ENCODE measurements at regions not wholly inside any gene's neighbourhood (a gene's known extent, or its start where the extent isn't known, plus 50 kb on each side); places are given as distances from the start of the nearest gene placed in this dataset.

DNA sequence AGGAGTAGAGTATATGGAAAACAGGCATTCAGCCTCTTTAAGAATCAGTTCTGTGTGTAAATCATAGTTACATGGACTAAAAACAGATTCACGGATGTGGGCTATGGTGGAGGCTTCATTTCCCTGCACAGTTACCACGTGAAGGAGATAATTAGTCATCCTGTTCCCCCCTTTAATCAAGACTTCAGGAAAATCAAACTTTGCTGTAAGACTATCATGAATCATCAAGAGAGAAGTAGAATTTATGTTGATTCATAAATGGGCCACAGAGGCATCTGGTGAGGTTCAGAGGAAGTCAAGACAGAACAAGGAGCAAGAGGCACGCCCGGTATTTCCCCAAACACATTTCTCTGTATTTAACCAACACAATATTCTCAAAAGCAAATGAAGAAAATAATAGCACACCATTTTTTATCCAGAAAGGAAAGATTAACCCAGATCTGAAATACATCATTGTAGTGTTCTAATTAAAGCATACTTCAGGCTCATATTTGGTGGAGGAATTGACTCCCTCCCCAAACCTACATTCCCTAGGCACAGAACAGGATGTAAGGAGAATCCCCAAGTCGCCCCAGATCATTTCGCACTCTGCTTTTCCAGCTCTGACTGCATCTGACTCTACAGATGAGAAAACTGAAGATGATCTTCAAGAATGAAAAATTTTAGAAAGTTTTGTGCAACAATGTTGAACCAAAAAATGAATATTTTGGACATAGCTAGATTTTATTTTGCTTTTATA, 175.8 kb upstream of the GAS1 start:
- DNase-seq: no peak

- DNase-seq: no peak
These were observed 176.5 kb upstream of the GAS1 start for GRCh38 chr9:87123830-87124229.

- DNase-seq: no peak
These were observed 178.5 kb upstream of the GAS1 start for GRCh38 chr9:87125819-87126218.

DNA sequence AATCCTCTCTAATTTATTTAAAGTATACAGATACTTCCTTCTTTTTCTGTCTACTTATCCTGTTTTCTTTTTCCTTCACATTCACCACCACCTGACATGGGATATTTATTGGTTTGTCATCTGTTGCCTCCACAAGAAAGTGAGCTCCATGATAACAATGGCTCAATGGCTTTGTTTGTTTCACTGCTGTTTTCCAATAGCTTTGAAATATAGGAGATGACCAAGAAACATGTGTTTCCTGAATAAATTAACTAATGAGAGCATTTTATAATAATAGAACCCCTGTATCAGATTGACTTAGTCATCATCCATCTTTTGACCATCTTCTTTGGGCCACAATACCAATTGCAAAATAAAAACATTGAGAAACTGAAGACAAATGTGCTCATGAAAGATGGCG, 180.2 kb upstream of the GAS1 start:
- DNase-seq: no peak

DNA sequence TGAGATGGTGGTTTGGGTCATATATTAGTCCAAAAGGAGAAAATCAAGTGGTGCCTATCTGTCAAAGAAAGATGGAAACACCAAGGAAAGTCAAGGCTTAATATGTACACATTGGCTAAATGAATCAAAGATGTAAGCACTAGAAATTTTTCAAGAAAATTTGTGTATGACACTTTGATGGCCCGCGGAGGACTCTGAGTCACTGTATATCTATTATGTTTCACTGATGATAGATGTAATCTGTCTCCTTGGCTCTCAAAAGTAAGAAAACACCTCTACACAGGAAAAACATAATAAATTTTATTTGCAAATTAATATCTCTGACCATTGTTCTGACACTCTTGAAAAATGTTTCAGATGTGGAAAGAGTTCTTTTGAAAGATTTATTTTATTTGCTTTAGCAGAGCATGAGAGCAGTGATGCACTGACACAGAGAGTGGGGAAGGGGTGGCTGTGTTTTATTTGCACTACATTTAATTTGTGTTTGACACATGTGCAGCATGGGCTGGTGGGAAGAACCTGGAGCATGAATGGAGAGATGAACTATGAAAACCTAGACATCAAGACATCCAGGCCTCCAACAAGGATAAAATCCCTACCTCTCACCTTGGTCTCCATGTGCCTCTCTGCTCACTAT, 180.8 kb upstream of the GAS1 start:
- no peak for DNase-seq

GRCh38 chr9:87128844-87129493, 181.7 kb upstream of the GAS1 start:
- DNase-seq: no peak

DNA sequence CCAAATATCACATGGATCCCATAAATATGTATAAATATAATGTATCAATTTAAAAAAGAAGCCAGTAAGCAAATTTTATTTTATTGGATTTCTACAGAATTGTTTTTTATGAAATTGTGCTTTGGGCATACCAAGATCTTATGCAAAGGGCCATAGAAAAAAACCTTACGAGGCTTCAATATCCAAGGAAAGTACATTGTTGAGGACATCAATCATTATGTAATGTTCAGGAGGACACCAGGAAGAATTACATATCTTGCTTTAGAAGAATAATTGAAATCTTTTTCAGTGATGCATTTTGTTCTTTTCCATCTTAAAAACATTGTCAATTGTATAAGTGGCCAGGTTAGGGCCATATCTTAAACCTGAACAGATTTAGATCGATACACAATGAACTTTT, 187.8 kb upstream of the GAS1 start:
- DNase-seq: no peak

DNA sequence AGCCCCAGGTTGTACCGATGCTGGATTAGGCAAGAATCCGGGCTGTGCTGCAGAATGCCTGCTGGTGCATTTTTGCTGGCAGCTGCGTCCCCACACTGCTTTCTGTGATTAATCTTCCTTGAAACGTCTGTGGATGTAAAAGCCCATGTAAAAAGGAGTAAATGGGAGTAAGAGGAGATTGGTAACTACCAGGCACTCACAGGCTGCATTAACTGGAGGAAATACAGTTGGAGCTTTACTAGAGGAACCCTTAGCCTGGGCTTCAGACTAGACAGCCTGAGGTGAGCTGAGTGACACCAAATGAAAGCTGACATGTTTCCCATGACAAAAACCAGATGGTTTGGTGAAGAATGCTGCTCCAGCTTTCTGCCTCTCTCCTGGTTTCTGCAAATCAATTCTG, 190.4 kb upstream of the GAS1 start:
- no peak for DNase-seq

DNA sequence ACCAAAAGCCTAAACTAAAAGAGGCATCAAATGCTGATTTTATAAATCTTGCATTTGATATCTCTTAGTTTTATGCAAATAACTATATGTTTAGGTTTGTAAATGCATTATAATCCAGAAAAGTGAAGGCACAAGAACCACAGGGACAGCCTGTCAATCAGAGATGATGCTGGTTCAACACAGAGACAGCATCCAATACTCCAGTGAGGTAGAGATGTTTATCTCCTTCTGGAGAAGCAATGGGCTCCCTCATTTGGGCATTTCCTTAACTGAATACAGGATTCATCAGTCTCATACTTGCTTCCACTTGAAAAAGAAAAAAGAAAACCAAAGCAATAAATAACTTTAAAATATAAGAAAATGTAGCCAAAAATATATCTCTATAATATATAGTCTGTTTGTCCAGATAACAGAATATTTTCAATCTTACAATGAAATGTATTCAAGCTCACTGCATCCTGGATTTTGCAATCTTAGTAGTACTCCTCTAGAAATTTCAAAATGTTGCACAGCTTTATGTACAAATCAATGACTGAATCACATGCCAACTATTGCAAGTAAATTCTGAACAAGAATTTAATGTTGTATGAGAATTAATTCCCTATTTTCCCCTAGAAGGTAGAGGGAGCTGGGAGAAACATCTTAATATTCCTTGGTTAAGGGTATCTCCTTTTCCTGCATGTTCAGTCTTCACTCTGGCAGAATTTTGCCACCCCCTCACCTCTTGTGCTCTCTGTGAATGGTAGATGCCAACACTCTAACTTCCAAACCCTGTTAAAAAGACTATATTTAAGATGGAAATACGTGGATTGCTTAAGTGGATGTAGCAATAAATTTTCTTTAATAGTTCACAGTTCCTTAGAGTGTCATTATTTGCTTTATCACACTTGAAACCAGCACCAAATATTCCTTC, 191.1 kb upstream of the GAS1 start:
- no peak for DNase-seq

- no peak for DNase-seq
These were observed 191.9 kb upstream of the GAS1 start for GRCh38 chr9:87139099-87139730.

- no peak for DNase-seq
These were observed 192.8 kb upstream of the GAS1 start for GRCh38 chr9:87140142-87140541.

GRCh38 chr9:87140605-87141109, 193.4 kb upstream of the GAS1 start:
- DNase-seq: no peak

DNA sequence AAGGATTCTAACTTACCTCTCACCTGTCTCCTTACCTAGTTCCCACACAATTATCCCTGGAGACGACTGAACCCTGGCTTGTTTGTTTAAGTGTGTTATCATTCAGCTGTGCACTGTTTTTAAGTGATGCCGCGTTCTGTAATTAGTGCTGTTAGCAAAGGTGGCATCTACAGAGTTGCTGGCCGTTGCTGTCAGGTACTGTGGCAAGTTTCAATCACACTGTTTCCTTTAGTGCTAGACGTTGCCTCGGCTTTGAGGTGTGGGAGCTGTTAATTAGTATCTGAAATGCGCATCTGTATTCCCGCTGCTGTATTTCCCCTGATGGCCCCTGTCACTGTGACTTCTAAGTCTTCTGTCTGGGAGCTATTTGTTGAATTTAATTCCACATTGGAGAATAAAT, 193.8 kb upstream of the GAS1 start:
- no peak for DNase-seq

DNA sequence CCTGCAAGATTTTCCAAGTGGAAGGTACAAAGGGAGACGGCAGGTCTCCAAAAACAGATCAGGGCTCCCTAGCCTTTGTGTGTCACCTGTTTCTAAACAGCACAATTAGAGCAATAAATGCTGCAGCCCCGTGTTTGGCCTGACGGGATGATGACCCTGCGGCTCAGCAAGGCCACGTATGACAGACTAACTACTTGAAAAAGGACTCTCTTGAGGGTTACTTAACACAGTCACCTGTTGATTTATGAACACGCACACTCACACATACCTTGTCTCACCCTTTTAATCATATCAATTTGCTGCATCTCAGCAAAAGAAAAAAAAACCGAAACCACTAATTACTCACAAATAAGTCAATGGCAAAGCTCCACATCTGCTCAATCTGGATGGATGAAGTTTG, 199.6 kb upstream of the GAS1 start:
- no peak for DNase-seq

GRCh38 chr9:87147839-87148238, 200.5 kb upstream of the GAS1 start:
- no peak for DNase-seq

- DNase-seq: peak; percentile 32
These were observed 201.2 kb upstream of the GAS1 start for GRCh38 chr9:87148331-87149104.

DNA sequence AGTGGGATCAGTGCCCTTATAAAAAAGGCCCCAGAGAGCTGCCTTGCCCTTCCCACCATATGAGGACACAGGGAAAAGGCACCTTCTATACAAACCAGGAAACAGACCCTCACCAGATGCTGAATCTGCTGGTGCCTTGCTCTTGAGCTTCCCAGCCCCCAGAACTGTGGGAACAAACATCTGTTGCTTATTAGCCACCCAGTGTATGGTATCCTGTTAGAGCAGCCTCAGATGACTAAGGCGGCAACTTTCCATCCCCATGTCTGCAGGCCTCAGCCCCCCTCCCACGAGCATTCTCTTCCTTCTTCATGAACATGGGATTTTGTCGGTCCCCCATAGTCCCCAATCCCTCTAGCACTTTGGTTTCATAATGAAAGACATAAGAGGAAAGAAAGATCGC, 202.5 kb upstream of the GAS1 start:
- no peak for DNase-seq

- DNase-seq: no peak
These were observed 204.9 kb upstream of the GAS1 start for GRCh38 chr9:87152256-87152655.

- DNase-seq: no peak
These were observed 208.9 kb upstream of the GAS1 start for GRCh38 chr9:87156247-87156646.

DNA sequence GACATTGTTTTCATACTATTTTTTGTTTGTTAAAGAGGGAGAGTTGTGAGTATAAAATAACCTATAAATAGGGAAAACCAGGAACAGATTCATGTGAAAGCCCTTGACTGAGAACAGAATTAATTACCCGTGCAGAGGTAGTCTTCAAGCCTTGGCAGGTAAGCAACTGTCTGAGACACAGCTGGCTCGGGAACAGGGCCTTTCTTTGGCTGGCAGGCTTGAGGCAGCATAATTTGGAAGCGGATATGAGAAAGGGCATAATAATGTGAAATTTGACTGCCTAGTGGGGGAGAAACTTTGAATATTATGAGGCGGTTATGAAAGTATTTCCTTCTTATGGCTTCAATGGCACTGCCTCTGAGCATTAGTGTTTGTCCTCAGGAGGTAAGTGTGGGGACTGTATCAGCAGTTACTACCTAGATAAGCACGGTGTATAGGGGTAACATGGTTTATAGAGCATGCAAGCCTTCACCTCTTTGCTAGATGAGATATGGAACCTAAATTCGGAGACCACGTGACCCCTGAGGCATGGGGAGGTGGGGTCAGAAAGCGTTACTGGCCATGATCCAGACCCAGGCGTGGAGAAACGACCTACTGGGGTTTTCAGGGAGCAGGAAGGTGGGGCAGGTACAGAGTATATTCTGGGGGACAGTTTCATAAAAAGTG, 210.2 kb upstream of the GAS1 start:
- no peak for DNase-seq

GRCh38 chr9:87158765-87159164, 211.5 kb upstream of the GAS1 start:
- DNase-seq: no peak
